MM.1S (cell line): ENCODE measurements at regions not wholly inside any gene's neighbourhood (a gene's known extent, or its start where the extent isn't known, plus 50 kb on each side); places are given as distances from the start of the nearest gene placed in this dataset.

Experiments
- DNase-seq: peaks from one replicate; pipeline ENCODE4 v3.0.0-alpha.2; 2015
- H2AFZ ChIP-seq: fragments of 300-600 bp; sonication (generic); 2 replicates; pipeline ENCODE4 v1.6.0; 2016; ENCODE audit warnings: antibody characterized with exemption, low read length
- H3F3A ChIP-seq: fragments of 300-600 bp; sonication (generic); 2 replicates; pipeline ENCODE4 v1.6.1; 2016; ENCODE audit warnings: mild to moderate bottlenecking, antibody characterized with exemption, low read length, moderate library complexity, mixed read lengths; ENCODE audit not compliant: insufficient read depth
- H3K27ac ChIP-seq: fragments of 300-600 bp; sonication (generic); 2 replicates; pipeline ENCODE4 v1.5.1; 2016; ENCODE audit warnings: mild to moderate bottlenecking, low read length
- H3K27me3 ChIP-seq: fragments of 300-600 bp; sonication (generic); replicated peaks from 2 replicates; pipeline ENCODE4 v1.6.0; 2016; ENCODE audit warnings: low read length; ENCODE audit not compliant: insufficient read depth
- H3K36me3 ChIP-seq: fragments of 300-600 bp; sonication (generic); replicated peaks from 2 replicates; pipeline ENCODE4 v1.6.1; 2016; ENCODE audit warnings: mild to moderate bottlenecking, low read length, mixed read lengths; ENCODE audit not compliant: insufficient read depth
- H3K4me1 ChIP-seq: fragments of 300-600 bp; sonication (generic); 2 replicates; pipeline ENCODE4 v1.6.1; 2016; ENCODE audit warnings: low read length, mixed read lengths
- H3K4me2 ChIP-seq: fragments of 300-600 bp; sonication (generic); 2 replicates; pipeline ENCODE4 v1.6.0; 2016; ENCODE audit warnings: low read depth, low read length
- H3K4me3 ChIP-seq: fragments of 300-600 bp; sonication (generic); 2 replicates; pipeline ENCODE4 v1.5.1; 2016; ENCODE audit warnings: low read length, mixed read lengths
- H3K79me2 ChIP-seq: fragments of 300-600 bp; sonication (generic); 2 replicates; pipeline ENCODE4 v1.6.1; 2016; ENCODE audit warnings: mixed run types, low read length, mixed read lengths
- H3K9ac ChIP-seq: fragments of 300-600 bp; sonication (generic); 2 replicates; pipeline ENCODE4 v1.6.1; 2016; ENCODE audit warnings: low read length, mixed read lengths
- H3K9me2 ChIP-seq: fragments of 300-600 bp; sonication (generic); replicated peaks from 2 replicates; pipeline ENCODE4 v1.6.1; 2016; ENCODE audit warnings: mild to moderate bottlenecking, low read length, mixed read lengths; ENCODE audit not compliant: insufficient read depth
- H3K9me3 ChIP-seq: fragments of 300-600 bp; sonication (generic); replicated peaks from 2 replicates; pipeline ENCODE4 v1.6.1; 2016; ENCODE audit warnings: mild to moderate bottlenecking, low read length, mixed read lengths; ENCODE audit not compliant: insufficient read depth
- H4K20me1 ChIP-seq: fragments of 300-600 bp; sonication (generic); 2 replicates; pipeline ENCODE4 v1.6.1; 2016; ENCODE audit warnings: mild to moderate bottlenecking, low read length, moderate library complexity, mixed read lengths; ENCODE audit not compliant: insufficient read depth
- CTCF ChIP-seq: fragments of 300-600 bp; sonication (generic); IDR thresholded peaks from 2 replicates; pipeline ENCODE4 v1.5.1; 2016; ENCODE audit warnings: antibody characterized with exemption, low read length, mixed read lengths
- EZH2 ChIP-seq: fragments of 300-600 bp; sonication (generic); optimal IDR thresholded peaks from 2 replicates; pipeline ENCODE3; 2017; ENCODE audit warnings: low read depth, mild to moderate bottlenecking, antibody characterized with exemption, low read length, mixed read lengths
- EZH2phosphoT487 ChIP-seq: fragments of 300-600 bp; sonication (generic); IDR thresholded peaks from 2 replicates; pipeline ENCODE4 v1.6.1; 2018; ENCODE audit warnings: antibody characterized with exemption, low read length

GRCh38 chr6:74041420-74041819, 345.4 kb downstream of the CD109 start:
- H3K9me2 ChIP-seq, result no peaks in the 10 kb centered on the region
- no peak overlapping the region for H3K27ac ChIP-seq
- no peaks in the 10 kb centered on the region for H3K9me3 ChIP-seq
- TF ChIP-seq CTCF (no peak), EZH2 (no peak), EZH2phosphoT487 (no peak)
- DNase-seq, result no peak
- no peak overlapping the region for H3K4me2 ChIP-seq
- H3K9ac ChIP-seq, result no peak overlapping the region
- H2AFZ ChIP-seq, result no peak overlapping the region
- no peaks in the 10 kb centered on the region for H3K4me1 ChIP-seq
- H4K20me1 ChIP-seq, result no peaks in the 10 kb centered on the region
- no peaks in the 10 kb centered on the region for H3K27me3 ChIP-seq
- no peaks in the 10 kb centered on the region for H3K36me3 ChIP-seq
- no peak overlapping the region for H3K4me3 ChIP-seq
- no peaks in the 10 kb centered on the region for H3F3A ChIP-seq
- H3K79me2 ChIP-seq, result no peaks in the 10 kb centered on the region

- no peaks in the 10 kb centered on the region for H3F3A ChIP-seq
- no peaks in the 10 kb centered on the region for H3K27me3 ChIP-seq
- H3K4me3 ChIP-seq, result no peak overlapping the region
- H3K9me3 ChIP-seq, result no peaks in the 10 kb centered on the region
- no peak for DNase-seq
- no peaks in the 10 kb centered on the region for H3K4me1 ChIP-seq
- no peaks in the 10 kb centered on the region for H3K36me3 ChIP-seq
- no peak overlapping the region for H3K9ac ChIP-seq
- no peaks in the 10 kb centered on the region for H3K9me2 ChIP-seq
- H3K79me2 ChIP-seq, result no peaks in the 10 kb centered on the region
- no peak overlapping the region for H3K27ac ChIP-seq
- H4K20me1 ChIP-seq, result no peaks in the 10 kb centered on the region
- TF ChIP-seq CTCF (no peak), EZH2phosphoT487 (no peak), EZH2 (no peak)
- H3K4me2 ChIP-seq, result no peak overlapping the region
- no peak overlapping the region for H2AFZ ChIP-seq
Observed at GRCh38 chr6:74018825-74019224, 322.8 kb downstream of the CD109 start.

GRCh38 chr6:74015427-74015826, 319.4 kb downstream of the CD109 start:
- Histone ChIP-seq H3F3A (no peaks in the 10 kb centered on the region), H3K9ac (no peak overlapping the region), H3K27me3 (no peaks in the 10 kb centered on the region), H3K27ac (no peak overlapping the region), H3K4me3 (no peak overlapping the region), H3K79me2 (no peaks in the 10 kb centered on the region), H3K9me3 (no peaks in the 10 kb centered on the region), H4K20me1 (no peaks in the 10 kb centered on the region), H3K36me3 (no peaks in the 10 kb centered on the region), H3K4me2 (no peak overlapping the region), H2AFZ (no peak overlapping the region), H3K4me1 (no peaks in the 10 kb centered on the region), H3K9me2 (no peaks in the 10 kb centered on the region)
- DNase-seq, result no peak
- TF ChIP-seq EZH2phosphoT487 (no peak), EZH2 (no peak), CTCF (no peak)
